ENCODE measurements at regions not wholly inside any gene's neighbourhood (a gene's known extent, or its start where the extent isn't known, plus 50 kb on each side); places are given as distances from the start of the nearest gene placed in this dataset.

GRCh38 chr20:39602649-39603048 is 640.5 kb downstream of the DHX35 start:
- DNase-seq: no peak

DNA sequence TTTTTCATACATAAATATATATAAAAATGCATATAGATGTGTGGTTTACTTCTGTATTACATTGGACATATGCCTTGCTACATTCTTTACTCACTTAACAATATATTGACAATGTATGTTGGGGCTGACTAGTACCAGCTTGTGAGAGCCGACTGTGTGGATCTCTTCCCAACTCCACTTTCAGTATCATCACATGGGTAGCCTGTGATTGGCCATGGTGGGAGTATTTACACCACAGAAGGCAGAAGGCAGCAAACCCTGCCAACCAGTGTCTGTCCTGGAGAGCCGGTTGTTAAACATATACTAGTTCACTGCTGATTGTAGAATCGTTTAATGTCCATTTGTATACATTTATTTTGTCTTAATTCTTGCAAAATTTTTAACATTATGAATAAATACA is 638.7 kb downstream of the DHX35 start:
- DNase-seq: no peak

- DNase-seq: no peak
These were observed 638.0 kb downstream of the DHX35 start for GRCh38 chr20:39600156-39600555.

DNA sequence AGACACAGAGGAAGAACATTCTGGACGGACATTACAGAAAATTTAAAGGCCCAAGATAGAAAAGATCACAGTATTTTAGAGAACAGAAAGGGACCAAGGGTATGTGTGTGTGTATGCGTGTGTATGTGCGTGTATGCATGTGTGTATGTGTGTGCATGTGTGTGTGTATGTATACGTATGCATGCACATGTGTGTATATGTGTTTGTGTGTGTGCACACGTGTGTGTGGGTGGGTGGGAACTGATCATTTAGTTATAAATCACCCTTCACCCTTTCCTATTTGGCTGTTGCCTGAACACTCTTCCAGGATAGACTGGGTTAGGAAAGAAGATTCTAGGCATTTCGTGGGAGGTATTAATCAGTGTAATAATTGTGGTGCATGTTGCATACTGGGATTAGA is 634.4 kb downstream of the DHX35 start:
- no peak for DNase-seq

- DNase-seq: no peak
These were observed 630.2 kb downstream of the DHX35 start for GRCh38 chr20:39592371-39592770.

GRCh38 chr20:39588148-39588757 is 626.1 kb downstream of the DHX35 start:
- no peak for DNase-seq

- no peak for DNase-seq
These were observed 618.9 kb downstream of the DHX35 start for GRCh38 chr20:39581034-39581433.

DNA sequence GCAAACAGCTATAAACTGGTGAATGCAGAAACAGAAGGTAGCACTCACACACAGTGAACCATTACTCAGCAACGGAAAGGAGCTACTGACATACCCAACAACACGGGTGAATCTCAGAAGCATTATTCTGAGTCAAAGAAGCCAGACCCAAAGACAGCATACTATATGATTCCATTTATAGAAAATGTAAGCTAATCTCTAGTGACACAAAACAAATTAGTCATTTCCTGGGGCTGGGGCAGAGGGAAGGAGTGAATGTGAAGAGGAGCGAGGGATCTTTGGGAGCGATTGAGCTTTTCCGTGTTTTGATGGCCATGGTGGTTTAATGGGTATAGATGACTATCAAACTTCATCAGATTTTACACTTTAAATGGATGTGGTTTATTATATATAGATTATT is 614.6 kb downstream of the DHX35 start:
- DNase-seq: no peak

GRCh38 chr20:39574061-39574460 is 611.9 kb downstream of the DHX35 start:
- no peak for DNase-seq

- no peak for DNase-seq
These were observed 609.0 kb downstream of the DHX35 start for GRCh38 chr20:39571171-39571570.

DNA sequence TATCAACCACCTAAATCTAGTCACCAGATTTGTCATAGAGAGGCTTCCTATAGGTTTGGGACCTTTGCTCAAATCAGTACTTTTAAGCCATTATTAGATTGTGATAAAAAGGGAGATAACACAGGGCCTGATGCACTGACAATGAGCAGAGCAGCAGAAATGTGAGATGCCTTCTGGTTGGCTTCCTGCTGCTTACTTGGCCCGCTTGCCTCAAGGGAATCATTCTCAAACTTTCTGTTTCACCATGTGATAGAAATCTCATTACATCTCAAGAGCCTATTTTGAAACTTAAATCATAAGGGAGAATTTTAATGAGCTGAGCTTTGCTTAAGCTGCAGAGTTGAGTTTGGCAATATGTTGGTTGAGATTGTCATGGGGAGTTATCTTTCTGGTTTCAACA is 606.0 kb downstream of the DHX35 start:
- no peak for DNase-seq

DNA sequence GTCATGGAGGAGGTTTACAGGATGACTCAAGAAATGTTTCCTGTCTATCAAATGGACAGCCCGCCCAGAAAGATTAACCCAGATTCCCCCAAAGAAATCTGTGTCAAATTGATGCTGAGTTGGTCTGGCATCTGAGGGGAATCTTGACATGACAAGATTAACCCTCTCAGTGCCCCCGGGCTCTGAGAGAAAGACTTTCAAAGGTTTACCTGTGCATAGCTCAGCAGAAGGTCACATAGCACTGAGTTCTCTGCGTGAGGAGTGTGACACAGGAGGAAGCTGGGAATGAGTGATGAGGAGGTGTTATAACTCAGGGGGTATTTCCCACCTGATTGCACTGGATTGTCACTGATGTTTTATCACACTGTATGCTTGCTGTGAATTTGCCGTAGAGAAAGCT is 601.2 kb downstream of the DHX35 start:
- no peak for DNase-seq

DNA sequence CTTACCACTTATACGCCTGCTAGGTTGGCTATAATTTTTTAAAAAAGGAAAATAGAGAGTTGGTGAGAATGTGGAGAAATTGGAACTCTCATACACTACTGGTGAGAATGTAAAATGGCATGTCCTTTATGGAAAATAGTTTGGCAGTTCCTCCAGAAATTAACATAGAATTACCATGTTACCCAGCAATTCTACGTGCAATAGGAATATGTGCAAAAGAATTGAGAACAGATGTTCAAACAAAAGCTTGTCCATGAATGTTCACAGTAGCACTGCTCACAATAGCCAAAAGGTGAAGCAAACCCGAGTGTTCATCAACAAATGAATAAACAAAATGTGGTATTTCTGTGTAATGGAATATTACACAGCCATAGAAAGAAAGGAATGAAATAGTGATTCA is 592.2 kb downstream of the DHX35 start:
- DNase-seq: no peak

DNA sequence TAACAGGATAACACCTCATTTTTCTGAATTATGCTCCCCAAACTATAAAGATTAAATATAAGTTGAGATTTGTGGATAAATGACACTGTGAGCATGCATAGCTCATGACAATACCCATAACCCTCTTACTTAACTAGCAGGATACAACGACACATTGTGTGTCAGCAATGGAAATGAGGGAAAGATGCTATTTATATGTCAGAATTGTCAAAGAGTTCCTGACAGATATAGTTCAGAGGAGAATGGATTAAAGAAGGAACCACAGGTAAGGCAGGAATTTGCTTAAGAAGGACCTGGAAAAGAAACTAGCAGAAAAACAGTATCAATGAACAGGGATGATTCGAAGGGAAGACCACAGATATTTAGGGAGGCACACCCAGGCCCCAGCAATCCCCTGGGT is 591.0 kb downstream of the DHX35 start:
- no peak for DNase-seq

- DNase-seq: no peak
These were observed 587.6 kb downstream of the DHX35 start for GRCh38 chr20:39549733-39550132.

DNA sequence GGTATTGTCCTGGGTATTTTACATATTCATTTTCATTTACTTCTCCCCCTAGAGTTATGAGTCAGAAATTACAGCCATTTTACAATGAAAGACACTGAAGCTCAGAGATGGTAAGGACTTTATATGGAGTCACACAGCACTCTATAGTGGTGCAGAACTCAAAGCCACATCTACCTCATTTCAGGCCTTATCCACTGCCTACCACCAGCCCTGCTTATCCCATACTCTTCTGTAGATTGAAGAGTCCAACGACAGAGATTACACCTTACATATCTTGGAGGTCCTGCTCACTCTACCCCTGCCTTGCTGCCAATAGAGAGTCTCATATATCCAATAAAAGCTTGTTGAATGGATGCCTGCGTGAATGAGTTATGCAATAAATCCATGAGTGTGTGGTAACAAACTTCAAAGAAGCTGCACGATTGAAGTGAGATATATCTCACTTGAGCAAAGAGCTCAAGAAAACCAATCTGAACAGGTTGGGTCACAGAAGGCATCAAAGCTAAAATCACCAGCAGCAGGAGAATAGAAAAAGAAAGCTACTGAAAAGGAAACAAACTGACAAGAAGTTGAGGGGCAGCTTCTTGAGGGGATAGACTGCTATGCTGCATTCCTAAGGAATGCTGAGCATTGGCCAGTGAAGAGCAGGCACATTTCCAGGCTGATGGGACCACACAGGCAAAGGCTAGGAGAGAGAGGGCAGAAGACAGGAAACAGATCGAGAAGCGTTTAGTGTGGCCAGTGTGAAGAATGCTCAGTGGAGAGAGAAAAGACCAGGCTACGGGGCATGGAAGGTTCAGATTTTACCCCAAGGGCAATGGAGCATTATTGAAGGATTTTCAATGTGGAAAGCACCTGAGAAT is 585.6 kb downstream of the DHX35 start:
- no peak for DNase-seq

DNA sequence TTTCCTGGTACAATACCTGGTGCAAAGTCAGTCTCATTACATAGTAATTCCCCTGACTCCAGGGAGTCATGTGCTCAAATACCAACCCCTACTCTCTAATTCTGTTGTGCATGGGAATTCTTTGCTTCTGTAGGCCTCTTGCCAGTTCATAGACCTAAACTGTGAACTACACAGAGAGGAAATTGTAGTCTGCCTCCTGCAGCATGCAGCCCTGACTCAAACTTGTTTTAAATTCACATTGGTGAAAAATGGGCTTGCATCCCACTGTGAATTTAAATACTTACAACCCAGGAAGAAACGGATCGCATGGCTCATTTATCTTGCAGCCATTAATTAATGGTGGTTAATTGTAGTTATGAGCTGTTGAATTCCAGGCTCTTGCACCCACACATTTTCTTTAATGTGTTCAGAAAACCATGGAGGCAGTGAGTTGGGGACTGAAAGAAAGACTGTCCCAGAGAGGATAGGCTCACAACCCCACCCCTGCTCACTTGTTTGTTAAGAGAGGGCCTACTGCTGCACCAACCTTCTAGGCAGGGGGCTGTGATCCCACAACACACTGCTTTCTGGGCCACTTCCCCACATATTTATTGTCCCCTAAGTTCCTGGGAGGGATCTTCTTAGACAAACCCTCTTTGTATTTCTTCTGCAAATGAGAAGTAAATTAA is 579.1 kb downstream of the DHX35 start:
- DNase-seq: no peak

GRCh38 chr20:39538317-39538716 is 576.2 kb downstream of the DHX35 start:
- no peak for DNase-seq

GRCh38 chr20:39535301-39535700 is 573.2 kb downstream of the DHX35 start:
- no peak for DNase-seq

DNA sequence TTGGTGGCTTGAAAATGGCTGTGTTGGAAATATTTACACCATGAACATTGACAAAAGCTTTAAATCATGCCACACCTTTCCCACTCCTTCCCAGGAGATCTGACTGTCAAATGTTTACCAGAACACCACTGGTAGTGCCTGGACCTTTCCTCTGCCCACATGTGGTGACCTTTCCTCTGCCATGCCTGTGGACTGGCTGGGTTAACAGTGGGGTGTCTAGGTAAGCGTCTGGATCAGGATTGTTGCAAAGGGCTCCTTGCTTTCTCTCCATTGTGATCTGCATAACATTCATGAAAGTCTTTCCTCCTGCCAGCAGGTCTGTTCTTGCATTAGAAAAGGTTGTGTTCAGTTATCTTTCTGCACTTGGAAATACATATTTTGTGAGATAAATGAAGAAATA is 572.7 kb downstream of the DHX35 start:
- no peak for DNase-seq

DNA sequence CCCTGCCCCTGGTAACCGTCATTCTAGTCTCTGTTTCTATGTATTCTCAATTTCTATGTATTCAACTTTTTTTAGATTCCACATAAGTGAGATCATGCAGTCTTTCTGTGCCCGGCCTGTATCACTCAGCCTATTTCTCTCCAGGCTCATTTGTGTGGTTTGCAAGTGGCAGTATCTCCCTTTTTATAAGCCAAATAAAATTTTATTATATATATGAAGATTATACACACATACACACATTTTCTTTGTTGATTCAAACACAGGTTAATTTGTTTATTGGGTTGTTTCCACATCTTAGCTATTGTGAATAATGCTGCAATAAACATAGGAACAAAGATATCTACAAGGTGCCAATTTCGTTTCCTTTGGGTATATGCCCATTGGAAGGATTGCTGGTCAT is 571.7 kb downstream of the DHX35 start:
- no peak for DNase-seq

GRCh38 chr20:39532205-39532604 is 570.1 kb downstream of the DHX35 start:
- DNase-seq: no peak

DNA sequence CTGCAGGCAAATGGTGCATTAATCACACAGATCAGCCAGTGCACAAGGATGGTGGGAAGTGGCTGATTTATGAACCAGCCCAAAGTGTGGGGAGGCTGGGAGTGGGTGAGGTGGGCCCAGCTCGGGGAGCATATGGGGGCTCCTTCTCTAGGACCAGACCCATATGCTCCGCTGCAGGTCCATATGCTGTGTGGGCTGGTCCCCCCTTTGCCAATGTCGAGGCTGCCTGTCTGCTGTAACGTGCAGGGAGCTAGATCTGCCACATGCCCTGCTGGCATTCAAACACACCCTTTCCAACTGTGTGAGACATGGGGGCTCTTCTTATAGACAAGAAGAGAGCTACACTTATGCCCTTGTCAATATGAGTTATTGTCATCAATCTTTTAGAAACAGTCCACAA is 566.3 kb downstream of the DHX35 start:
- no peak for DNase-seq

- no peak for DNase-seq
These were observed 562.3 kb downstream of the DHX35 start for GRCh38 chr20:39524371-39524911.

Data from bone marrow (tissue), 2 donors.